SK-N-SH treated with all-trans-retinoic acid at 6 μM for 48 hours (cell line): ENCODE measurements at regions not wholly inside any gene's neighbourhood (a gene's known extent, or its start where the extent isn't known, plus 50 kb on each side); places are given as distances from the start of the nearest gene placed in this dataset.

Source experiments
- ARNTL ChIP-seq: fragments of 450-650 bp; formaldehyde crosslinking; IDR thresholded peaks from 2 replicates; pipeline ENCODE4 v1.5.0; 2020; ENCODE audit warnings: low read depth, mild to moderate bottlenecking, moderate library complexity, borderline replicate concordance
- CSDC2 ChIP-seq: fragments of 250-450 bp; sonication (Bioruptor Pico); IDR thresholded peaks from 2 replicates; pipeline ENCODE4 v1.5.0; 2020; ENCODE audit warnings: mild to moderate bottlenecking, moderate library complexity
- ESRRG ChIP-seq: fragments of 250-450 bp; sonication (Bioruptor Pico); IDR thresholded peaks from 2 replicates; pipeline ENCODE4 v1.6.1; 2021; ENCODE audit warnings: mild to moderate bottlenecking
- ISL1 ChIP-seq: fragments of 250-450 bp; sonication (Bioruptor Pico); IDR thresholded peaks from 2 replicates; pipeline ENCODE4 v2.1.2; 2022; ENCODE audit warnings: mild to moderate bottlenecking, moderate library complexity
- RARB ChIP-seq: fragments of 250-450 bp; sonication (Bioruptor Pico); IDR thresholded peaks from 2 replicates; pipeline ENCODE4 v1.8.0; 2021; ENCODE audit warnings: mild to moderate bottlenecking, moderate library complexity
- SNAI2 ChIP-seq: fragments of 250-450 bp; sonication (Bioruptor Pico); IDR thresholded peaks from 2 replicates; pipeline ENCODE4 v1.5.0; 2020; ENCODE audit warnings: mild to moderate bottlenecking, moderate library complexity
- TCF4 ChIP-seq: fragments of 250-450 bp; sonication (Bioruptor Pico); IDR thresholded peaks from 2 replicates; pipeline ENCODE4 v1.8.0; 2021; ENCODE audit warnings: mild to moderate bottlenecking, moderate library complexity, borderline replicate concordance
- TOX ChIP-seq: fragments of 250-450 bp; sonication (Bioruptor Pico); IDR thresholded peaks from 2 replicates; pipeline ENCODE4 v1.8.0; 2021; ENCODE audit warnings: mild to moderate bottlenecking, moderate library complexity, borderline replicate concordance
- ZC3H10 ChIP-seq: fragments of 250-450 bp; sonication (Bioruptor Pico); IDR thresholded peaks from 2 replicates; pipeline ENCODE4 v1.5.1; 2021; ENCODE audit warnings: mild to moderate bottlenecking, moderate library complexity
- ZFP30 ChIP-seq: fragments of 450-650 bp; formaldehyde crosslinking; IDR thresholded peaks from 2 replicates; pipeline ENCODE4 v1.5.0; 2022; ENCODE audit warnings: mild to moderate bottlenecking, moderate library complexity
- ZNF565 ChIP-seq: fragments of 450-650 bp; formaldehyde crosslinking; conservative IDR thresholded peaks from 2 replicates; pipeline ENCODE4 v1.5.0; 2020; ENCODE audit warnings: low read depth, mild to moderate bottlenecking, moderate library complexity
- ZNF70 ChIP-seq: fragments of 450-650 bp; formaldehyde crosslinking; IDR thresholded peaks from 2 replicates; pipeline ENCODE4 v1.5.0; 2020; ENCODE audit warnings: mild to moderate bottlenecking, moderate library complexity
- ZNF8 ChIP-seq: fragments of 450-650 bp; formaldehyde crosslinking; IDR thresholded peaks from 2 replicates; pipeline ENCODE4 v1.5.0; 2020; ENCODE audit warnings: mild to moderate bottlenecking, moderate library complexity
- TF ChIP-seq, protein P1 (sequence below): fragments of 250-450 bp; sonication (Bioruptor Pico); IDR thresholded peaks from 2 replicates; pipeline ENCODE4 v1.5.1; 2021; ENCODE audit warnings: mild to moderate bottlenecking, moderate library complexity

DNA sequence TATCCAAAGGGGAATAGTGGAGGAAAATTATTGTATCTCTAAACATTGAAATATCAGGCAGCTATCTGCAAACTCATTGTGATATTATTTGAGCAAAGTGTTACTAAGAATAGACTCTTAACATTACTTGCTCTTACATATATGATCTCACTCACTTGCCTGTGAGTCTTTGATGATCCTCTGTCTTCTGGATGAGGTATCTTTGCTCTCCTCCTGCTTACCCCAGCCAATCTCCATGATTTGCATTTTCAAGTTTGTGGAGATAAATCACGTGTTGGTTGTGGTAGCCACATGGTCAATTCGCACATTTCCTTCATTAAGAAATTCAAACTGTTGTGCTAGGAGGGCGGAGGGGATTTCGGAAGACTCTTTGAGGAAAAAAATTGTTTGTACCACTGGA lies 169.9 kb upstream of the S100G start:
- TF ChIP-seq, protein P1, sequence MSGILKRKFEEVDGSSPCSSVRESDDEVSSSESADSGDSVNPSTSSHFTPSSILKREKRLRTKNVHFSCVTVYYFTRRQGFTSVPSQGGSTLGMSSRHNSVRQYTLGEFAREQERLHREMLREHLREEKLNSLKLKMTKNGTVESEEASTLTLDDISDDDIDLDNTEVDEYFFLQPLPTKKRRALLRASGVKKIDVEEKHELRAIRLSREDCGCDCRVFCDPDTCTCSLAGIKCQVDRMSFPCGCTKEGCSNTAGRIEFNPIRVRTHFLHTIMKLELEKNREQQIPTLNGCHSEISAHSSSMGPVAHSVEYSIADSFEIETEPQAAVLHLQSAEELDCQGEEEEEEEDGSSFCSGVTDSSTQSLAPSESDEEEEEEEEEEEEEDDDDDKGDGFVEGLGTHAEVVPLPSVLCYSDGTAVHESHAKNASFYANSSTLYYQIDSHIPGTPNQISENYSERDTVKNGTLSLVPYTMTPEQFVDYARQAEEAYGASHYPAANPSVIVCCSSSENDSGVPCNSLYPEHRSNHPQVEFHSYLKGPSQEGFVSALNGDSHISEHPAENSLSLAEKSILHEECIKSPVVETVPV: no peak
- TF ChIP-seq TOX (CRISPR knock-in tag): no peak
- no peak for TF ChIP-seq ZFP30 (CRISPR knock-in tag)
- TF ChIP-seq ARNTL (CRISPR knock-in tag): no peak
- TF ChIP-seq ESRRG (CRISPR knock-in tag): no peak
- TF ChIP-seq SNAI2 (CRISPR knock-in tag): no peak
- no peak for TF ChIP-seq ZNF70 (CRISPR knock-in tag)
- TF ChIP-seq RARB (CRISPR knock-in tag): no peak
- no peak for TF ChIP-seq TCF4 (CRISPR knock-in tag)
- TF ChIP-seq ZNF565 (CRISPR knock-in tag): no peak
- TF ChIP-seq CSDC2 (CRISPR knock-in tag): no peak
- TF ChIP-seq ZC3H10 (CRISPR knock-in tag): no peak
- TF ChIP-seq ISL1 (CRISPR knock-in tag): no peak
- no peak for TF ChIP-seq ZNF8 (CRISPR knock-in tag)
